ENCODE measurements at regions not wholly inside any gene's neighbourhood (a gene's known extent, or its start where the extent isn't known, plus 50 kb on each side); places are given as distances from the start of the nearest gene placed in this dataset.
A peak's percentile ranks its signal among the peaks of the same experiment; 100 is the strongest.

DNA sequence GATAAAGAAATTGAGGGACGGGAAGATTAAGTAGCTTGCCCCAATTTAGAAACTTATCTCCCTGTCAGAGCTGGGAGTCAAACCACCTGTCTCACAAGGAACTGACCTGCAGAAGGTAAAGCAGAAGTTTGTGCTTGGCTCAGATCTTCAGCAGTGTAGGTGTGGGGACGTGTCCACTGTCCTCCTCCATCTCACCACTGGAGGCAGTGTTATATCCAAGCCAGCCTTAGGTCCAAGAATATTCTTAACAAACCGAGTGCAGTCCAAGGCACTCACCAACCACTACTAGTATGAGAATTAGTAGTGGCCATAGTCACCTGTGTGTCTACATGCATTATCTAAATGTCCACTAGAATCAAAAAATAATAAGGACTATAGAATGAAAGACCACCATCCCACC, 86.3 kb upstream of the IRX1 start:
- Histone ChIP-seq H3K4me3 (ENCODE audit: low read depth, low read length) (no peak overlapping the region), H3K27me3 (ENCODE audit: control insufficient read depth, insufficient read depth, low read length) (no peaks in the 10 kb centered on the region), H3K36me3 (ENCODE audit: control insufficient read depth, insufficient read depth, low read length) (no peaks in the 10 kb centered on the region)
- TF ChIP-seq, protein P1, sequence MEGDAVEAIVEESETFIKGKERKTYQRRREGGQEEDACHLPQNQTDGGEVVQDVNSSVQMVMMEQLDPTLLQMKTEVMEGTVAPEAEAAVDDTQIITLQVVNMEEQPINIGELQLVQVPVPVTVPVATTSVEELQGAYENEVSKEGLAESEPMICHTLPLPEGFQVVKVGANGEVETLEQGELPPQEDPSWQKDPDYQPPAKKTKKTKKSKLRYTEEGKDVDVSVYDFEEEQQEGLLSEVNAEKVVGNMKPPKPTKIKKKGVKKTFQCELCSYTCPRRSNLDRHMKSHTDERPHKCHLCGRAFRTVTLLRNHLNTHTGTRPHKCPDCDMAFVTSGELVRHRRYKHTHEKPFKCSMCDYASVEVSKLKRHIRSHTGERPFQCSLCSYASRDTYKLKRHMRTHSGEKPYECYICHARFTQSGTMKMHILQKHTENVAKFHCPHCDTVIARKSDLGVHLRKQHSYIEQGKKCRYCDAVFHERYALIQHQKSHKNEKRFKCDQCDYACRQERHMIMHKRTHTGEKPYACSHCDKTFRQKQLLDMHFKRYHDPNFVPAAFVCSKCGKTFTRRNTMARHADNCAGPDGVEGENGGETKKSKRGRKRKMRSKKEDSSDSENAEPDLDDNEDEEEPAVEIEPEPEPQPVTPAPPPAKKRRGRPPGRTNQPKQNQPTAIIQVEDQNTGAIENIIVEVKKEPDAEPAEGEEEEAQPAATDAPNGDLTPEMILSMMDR (IDR thresholded peaks at IDR 0.05; ENCODE audit: insufficient read depth, low read length, severe bottlenecking) = peak; percentile 6
- DNase-seq (ENCODE audit: low read depth) (no peak), FAIRE-seq (no peak)

DNA sequence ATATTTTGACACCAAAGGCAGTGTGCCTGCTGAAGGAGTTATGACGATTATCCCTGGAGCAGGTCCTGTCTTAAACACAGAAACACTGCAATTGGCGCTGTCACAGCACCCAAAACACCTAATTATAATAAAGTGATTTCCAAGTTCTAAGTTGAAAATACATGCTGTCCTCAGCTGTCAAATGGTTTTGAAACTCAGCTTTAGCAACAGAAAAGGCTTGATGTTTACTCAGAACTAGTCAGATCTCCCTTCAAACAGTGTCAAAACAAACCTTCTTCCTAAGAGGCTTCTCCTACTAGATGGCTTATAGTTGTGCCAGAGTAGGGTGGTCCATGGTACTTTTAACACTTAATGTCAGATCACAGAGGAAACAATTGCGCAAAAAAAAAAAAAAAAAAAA, 87.2 kb upstream of the IRX1 start:
- TF ChIP-seq, protein P1 (IDR thresholded peaks at IDR 0.05; ENCODE audit: insufficient read depth, low read length, severe bottlenecking) = no peak
- no peak for DNase-seq (ENCODE audit: low read depth)
- FAIRE-seq = no peak
- H3K36me3 ChIP-seq (ENCODE audit: control insufficient read depth, insufficient read depth, low read length) = no peaks in the 10 kb centered on the region
- H3K4me3 ChIP-seq (ENCODE audit: low read depth, low read length) = no peak overlapping the region
- H3K27me3 ChIP-seq (ENCODE audit: control insufficient read depth, insufficient read depth, low read length) = no peaks in the 10 kb centered on the region

DNA sequence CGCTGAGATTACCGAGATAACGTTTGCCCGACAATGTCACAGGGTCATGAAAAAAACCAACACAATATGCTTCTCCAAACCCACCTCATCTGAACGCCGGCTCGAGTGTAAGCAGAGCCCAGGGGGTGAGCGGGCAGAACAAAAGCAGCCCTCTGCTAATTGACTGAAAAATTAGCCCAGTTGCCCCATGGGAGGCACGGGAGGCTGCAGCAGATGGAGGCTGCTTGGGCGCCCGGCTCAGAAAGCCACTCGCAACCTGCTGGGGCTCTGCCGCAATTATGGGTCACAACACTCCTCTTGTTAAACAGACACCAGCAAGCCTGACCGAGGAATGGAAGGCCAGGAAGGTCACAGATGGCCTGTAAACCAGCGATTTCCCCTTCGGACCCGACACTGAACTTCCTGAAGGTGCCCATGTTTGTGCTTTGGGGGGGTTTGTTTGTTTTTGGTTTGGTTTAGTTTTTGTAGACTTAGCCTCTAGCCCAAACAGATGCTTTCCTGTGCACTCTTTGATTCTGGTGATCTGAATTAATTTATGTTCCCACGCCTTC, 104.6 kb upstream of the IRX1 start:
- FAIRE-seq = no peak
- TF ChIP-seq, protein P1 (IDR thresholded peaks at IDR 0.05; ENCODE audit: insufficient read depth, low read length, severe bottlenecking) = no peak
- Histone ChIP-seq H3K27me3 (ENCODE audit: control insufficient read depth, insufficient read depth, low read length) (no peaks in the 10 kb centered on the region), H3K4me3 (ENCODE audit: low read depth, low read length) (no peak overlapping the region), H3K36me3 (ENCODE audit: control insufficient read depth, insufficient read depth, low read length) (no peaks in the 10 kb centered on the region)
- DNase-seq (ENCODE audit: low read depth) = no peak

DNA sequence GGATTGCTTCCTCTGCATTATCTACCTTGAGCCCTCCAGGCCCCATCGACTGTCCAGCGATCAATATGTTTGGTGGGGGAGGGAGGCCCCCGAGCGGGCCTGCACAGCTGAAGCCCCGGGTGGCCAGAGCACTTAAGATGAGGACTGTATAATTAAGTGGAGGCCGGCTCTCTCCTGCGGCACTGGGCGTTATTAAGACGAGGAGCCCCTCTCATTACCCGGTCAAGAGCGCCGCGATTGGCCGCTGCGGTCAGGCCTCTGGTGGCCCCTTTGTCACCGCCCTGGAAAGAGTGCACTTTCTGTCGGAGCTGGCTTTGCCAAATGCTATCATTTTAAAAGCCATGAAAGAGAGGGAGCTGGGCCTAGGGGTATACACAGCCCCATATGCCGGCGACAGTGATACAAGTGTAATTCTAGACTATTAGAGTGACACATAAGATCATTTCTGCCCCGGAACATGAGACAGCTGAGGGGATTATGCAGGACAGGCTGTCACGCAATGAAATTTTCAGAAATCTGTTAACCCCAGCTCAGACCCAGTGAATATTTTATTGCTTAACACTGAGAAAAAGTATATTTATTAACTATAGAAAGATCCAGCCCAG, 106.3 kb upstream of the IRX1 start:
- no peak for FAIRE-seq
- H3K27me3 ChIP-seq (ENCODE audit: control insufficient read depth, insufficient read depth, low read length) = no peaks in the 10 kb centered on the region

DNA sequence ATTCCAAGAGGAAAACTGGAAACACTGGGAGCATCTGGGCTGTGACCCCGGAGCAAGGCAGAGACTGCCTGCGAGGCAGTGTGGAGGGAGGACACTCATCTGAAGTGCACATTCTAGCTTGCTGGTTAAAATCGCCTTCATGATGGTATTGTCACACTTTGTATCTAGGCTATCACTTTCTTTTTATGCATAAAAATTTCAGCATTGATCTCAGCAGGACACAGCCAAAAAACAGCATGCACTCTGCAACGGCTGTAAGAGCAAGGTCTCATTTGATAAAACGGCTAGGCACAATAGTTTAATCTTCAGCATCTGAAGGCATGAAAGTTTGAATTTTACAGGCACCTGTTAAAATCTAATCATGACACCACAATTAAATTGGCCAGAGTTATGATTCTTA, 110.8 kb upstream of the IRX1 start:
- TF ChIP-seq, protein P1 (IDR thresholded peaks at IDR 0.05; ENCODE audit: insufficient read depth, low read length, severe bottlenecking) = no peak
- DNase-seq (ENCODE audit: low read depth) (no peak), FAIRE-seq (no peak)
- H3K27me3 ChIP-seq (ENCODE audit: control insufficient read depth, insufficient read depth, low read length) = no peaks in the 10 kb centered on the region
- no peaks in the 10 kb centered on the region for H3K36me3 ChIP-seq (ENCODE audit: control insufficient read depth, insufficient read depth, low read length)
- H3K4me3 ChIP-seq (ENCODE audit: low read depth, low read length) = no peak overlapping the region

More for the DNA sequence above, 106.3 kb upstream of the IRX1 start:
- TF ChIP-seq, protein P1 (IDR thresholded peaks at IDR 0.05; ENCODE audit: insufficient read depth, low read length, severe bottlenecking) = no peak
- no peak overlapping the region for H3K4me3 ChIP-seq (ENCODE audit: low read depth, low read length)
- no peaks in the 10 kb centered on the region for H3K36me3 ChIP-seq (ENCODE audit: control insufficient read depth, insufficient read depth, low read length)
- no peak for DNase-seq (ENCODE audit: low read depth)

DNA sequence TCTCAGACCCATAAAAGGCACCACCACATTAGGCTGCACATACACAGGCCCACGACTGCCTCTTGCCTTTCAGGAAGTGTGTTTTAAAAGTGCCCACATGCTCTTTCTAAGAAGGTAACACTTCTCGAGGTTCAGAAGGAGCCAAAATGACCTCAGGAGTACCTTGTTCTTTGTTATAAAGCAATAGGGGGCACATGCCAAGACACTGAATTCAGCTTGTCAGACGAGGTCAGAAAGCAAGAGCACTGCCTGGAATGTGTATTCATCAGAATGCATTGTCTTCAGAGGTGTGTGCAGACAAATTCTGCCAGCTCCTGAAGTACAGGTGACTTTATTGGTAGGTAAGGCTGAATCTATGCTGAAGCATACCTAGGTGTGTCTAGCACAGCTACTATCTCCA, 114.5 kb upstream of the IRX1 start:
- FAIRE-seq (no peak), DNase-seq (ENCODE audit: low read depth) (no peak)
- TF ChIP-seq, protein P1 (IDR thresholded peaks at IDR 0.05; ENCODE audit: insufficient read depth, low read length, severe bottlenecking) = no peak
- Histone ChIP-seq H3K27me3 (ENCODE audit: control insufficient read depth, insufficient read depth, low read length) (no peaks in the 10 kb centered on the region), H3K36me3 (ENCODE audit: control insufficient read depth, insufficient read depth, low read length) (no peaks in the 10 kb centered on the region), H3K4me3 (ENCODE audit: low read depth, low read length) (no peak overlapping the region)
